Effector memory CD8-positive, alpha-beta T cell (primary cell): ENCODE measurements at regions not wholly inside any gene's neighbourhood (a gene's known extent, or its start where the extent isn't known, plus 50 kb on each side); places are given as distances from the start of the nearest gene placed in this dataset.

Experiments used
- ATAC-seq: fragments of 150-1000 bp; cut with Tn5 transposase; replicated peaks from 2 replicates; pipeline ENCODE4 v1.10.0; 2021; ENCODE audit warnings: mild to moderate bottlenecking, moderate library complexity
- DNase-seq, 3 experiments: peaks; one replicate each; pipeline ENCODE4 v3.0.0; 2021
- H3K27ac Mint-ChIP-seq, 2 donors: one replicate each; pipeline ENCODE4 v1.8.0; 2022; ENCODE audit warnings: mild to moderate bottlenecking in 2 of 2, mixed read lengths in 2 of 2, moderate library complexity in 2 of 2
- H3K27me3 Mint-ChIP-seq, 2 donors: one replicate each; pipeline ENCODE4 v1.8.0; 2022; ENCODE audit warnings: mixed read lengths in 2 of 2
- H3K36me3 Mint-ChIP-seq: one replicate; pipeline ENCODE4 v1.8.0; 2022; ENCODE audit warnings: mild to moderate bottlenecking, moderate library complexity, mixed read lengths; ENCODE audit not compliant: insufficient read depth
- H3K4me1 Mint-ChIP-seq, 2 donors: one replicate each; pipeline ENCODE4 v1.8.0; 2022; ENCODE audit warnings: low read depth in 2 of 2, mixed read lengths in 2 of 2
- H3K4me3 Mint-ChIP-seq, 2 donors: one replicate each; pipeline ENCODE4 v1.8.0; 2022; ENCODE audit warnings: mild to moderate bottlenecking in 2 of 2, mixed read lengths in 2 of 2, moderate library complexity in 2 of 2
- H3K9me3 Mint-ChIP-seq, 2 donors: one replicate each; pipeline ENCODE4 v1.8.0; 2022; ENCODE audit warnings: mixed read lengths in 2 of 2

- ATAC-seq: no peak
- DNase-seq: no peak
- Mint-ChIP-seq H3K36me3 (no peaks in the 10 kb centered on the region), H3K27me3 (no peaks in the 10 kb centered on the region), H3K4me1 (no peaks in the 10 kb centered on the region), H3K4me3 (no peak overlapping the region), H3K27ac (no peak overlapping the region), H3K9me3 (peaks cover 0 to 2% of the 10 kb centered on the region in 2 donors)
Observed at GRCh38 chr5:38166832-38167231, 91.5 kb upstream of the EGFLAM start.

- Mint-ChIP-seq H3K27ac (no peak overlapping the region), H3K36me3 (no peaks in the 10 kb centered on the region), H3K4me1 (no peaks in the 10 kb centered on the region), H3K27me3 (no peaks in the 10 kb centered on the region), H3K9me3 (peaks cover 0 to 2% of the 10 kb centered on the region in 2 donors), H3K4me3 (no peak overlapping the region)
- ATAC-seq (no peak), DNase-seq (no peak)
Observed at GRCh38 chr5:38165435-38165834, 92.9 kb upstream of the EGFLAM start.

GRCh38 chr5:38164776-38165399, 93.5 kb upstream of the EGFLAM start:
- DNase-seq (no peak), ATAC-seq (no peak)
- no peaks in the 10 kb centered on the region for H3K27me3 Mint-ChIP-seq
- H3K36me3 Mint-ChIP-seq: no peaks in the 10 kb centered on the region
- no peak overlapping the region for H3K27ac Mint-ChIP-seq
- no peak overlapping the region for H3K4me3 Mint-ChIP-seq
- H3K4me1 Mint-ChIP-seq: no peaks in the 10 kb centered on the region
- peaks cover 0 to 2% of the 10 kb centered on the region in 2 donors for H3K9me3 Mint-ChIP-seq

- H3K4me1 Mint-ChIP-seq: no peaks in the 10 kb centered on the region
- ATAC-seq: no peak
- H3K27ac Mint-ChIP-seq: no peak overlapping the region
Observed at GRCh38 chr5:38163636-38164237, 94.6 kb upstream of the EGFLAM start.

GRCh38 chr5:38162625-38163024, 95.7 kb upstream of the EGFLAM start:
- Mint-ChIP-seq H3K36me3 (no peaks in the 10 kb centered on the region), H3K27ac (no peak overlapping the region), H3K9me3 (peaks cover 0 to 2% of the 10 kb centered on the region in 2 donors), H3K4me3 (no peak overlapping the region), H3K4me1 (no peaks in the 10 kb centered on the region), H3K27me3 (no peaks in the 10 kb centered on the region)
- ATAC-seq (no peak), DNase-seq (no peak)

More at GRCh38 chr5:38163636-38164237, 94.6 kb upstream of the EGFLAM start:
- DNase-seq: no peak
- Mint-ChIP-seq H3K9me3 (peaks cover 0 to 2% of the 10 kb centered on the region in 2 donors), H3K27me3 (no peaks in the 10 kb centered on the region), H3K36me3 (no peaks in the 10 kb centered on the region), H3K4me3 (no peak overlapping the region)

- H3K36me3 Mint-ChIP-seq: no peaks in the 10 kb centered on the region
- H3K4me1 Mint-ChIP-seq: no peaks in the 10 kb centered on the region
- peaks cover 0 to 2% of the 10 kb centered on the region in 2 donors for H3K9me3 Mint-ChIP-seq
- H3K27me3 Mint-ChIP-seq: peaks cover 7 to 16% of the 10 kb centered on the region in 2 donors
- DNase-seq: no peak
- no peak for ATAC-seq
- no peak overlapping the region for H3K4me3 Mint-ChIP-seq
- H3K27ac Mint-ChIP-seq: no peak overlapping the region
Observed at GRCh38 chr5:38157024-38157423, 101.3 kb upstream of the EGFLAM start.

GRCh38 chr5:38154615-38155204, 103.6 kb upstream of the EGFLAM start:
- DNase-seq: no peak
- Mint-ChIP-seq H3K9me3 (peaks cover 0 to 2% of the 10 kb centered on the region in 2 donors), H3K4me1 (no peaks in the 10 kb centered on the region), H3K27ac (no peak overlapping the region), H3K27me3 (peaks cover 22 to 37% of the 10 kb centered on the region in 2 donors), H3K4me3 (no peak overlapping the region), H3K36me3 (no peaks in the 10 kb centered on the region)
- no peak for ATAC-seq

GRCh38 chr5:38151878-38152277, 106.5 kb upstream of the EGFLAM start:
- Mint-ChIP-seq H3K4me3 (no peak overlapping the region), H3K27me3 (peaks cover 23 to 40% of the 10 kb centered on the region in 2 donors), H3K27ac (no peak overlapping the region), H3K36me3 (no peaks in the 10 kb centered on the region), H3K9me3 (peaks cover 0 to 3% of the 10 kb centered on the region in 2 donors), H3K4me1 (no peaks in the 10 kb centered on the region)
- DNase-seq (no peak), ATAC-seq (no peak)

- ATAC-seq (no peak), DNase-seq (no peak)
- Mint-ChIP-seq H3K27ac (no peak overlapping the region), H3K9me3 (peaks cover 0 to 3% of the 10 kb centered on the region in 2 donors), H3K36me3 (no peaks in the 10 kb centered on the region), H3K4me1 (no peaks in the 10 kb centered on the region), H3K4me3 (no peak overlapping the region), H3K27me3 (peaks cover 15 to 35% of the 10 kb centered on the region in 2 donors)
Observed at GRCh38 chr5:38149815-38150195, 108.6 kb upstream of the EGFLAM start.

- peaks cover 0 to 1% of the 10 kb centered on the region in 2 donors for H3K9me3 Mint-ChIP-seq
- no peak for ATAC-seq
- peaks cover 15 to 24% of the 10 kb centered on the region in 2 donors for H3K27me3 Mint-ChIP-seq
- no peak for DNase-seq
- no peaks in the 10 kb centered on the region for H3K4me1 Mint-ChIP-seq
- no peaks in the 10 kb centered on the region for H3K36me3 Mint-ChIP-seq
- H3K4me3 Mint-ChIP-seq: no peak overlapping the region
- H3K27ac Mint-ChIP-seq: no peak overlapping the region
Observed at GRCh38 chr5:38148021-38148625, 110.2 kb upstream of the EGFLAM start.

- Mint-ChIP-seq H3K4me1 (no peaks in the 10 kb centered on the region), H3K36me3 (no peaks in the 10 kb centered on the region), H3K4me3 (no peak overlapping the region), H3K9me3 (peaks cover 0 to 1% of the 10 kb centered on the region in 2 donors), H3K27me3 (no peaks in the 10 kb centered on the region), H3K27ac (no peak overlapping the region)
- no peak for ATAC-seq
- DNase-seq: no peak
Observed at GRCh38 chr5:38143384-38143783, 115.0 kb upstream of the EGFLAM start.

- H3K4me1 Mint-ChIP-seq: no peaks in the 10 kb centered on the region
- H3K4me3 Mint-ChIP-seq: no peak overlapping the region
- no peaks in the 10 kb centered on the region for H3K36me3 Mint-ChIP-seq
- H3K9me3 Mint-ChIP-seq: no peaks in the 10 kb centered on the region
- no peak overlapping the region for H3K27ac Mint-ChIP-seq
- DNase-seq (no peak), ATAC-seq (no peak)
- peaks cover 0 to 7% of the 10 kb centered on the region in 2 donors for H3K27me3 Mint-ChIP-seq
Observed at GRCh38 chr5:38141665-38142064, 116.7 kb upstream of the EGFLAM start.

GRCh38 chr5:38138574-38138973, 119.8 kb upstream of the EGFLAM start:
- DNase-seq (no peak), ATAC-seq (no peak)
- H3K36me3 Mint-ChIP-seq: no peaks in the 10 kb centered on the region
- no peak overlapping the region for H3K27ac Mint-ChIP-seq
- H3K4me3 Mint-ChIP-seq: no peak overlapping the region
- no peaks in the 10 kb centered on the region for H3K4me1 Mint-ChIP-seq
- H3K9me3 Mint-ChIP-seq: no peaks in the 10 kb centered on the region
- peaks cover 0 to 8% of the 10 kb centered on the region in 2 donors for H3K27me3 Mint-ChIP-seq
